ENCODE measurements at regions not wholly inside any gene's neighbourhood (a gene's known extent, or its start where the extent isn't known, plus 50 kb on each side); places are given as distances from the start of the nearest gene placed in this dataset.

DNA sequence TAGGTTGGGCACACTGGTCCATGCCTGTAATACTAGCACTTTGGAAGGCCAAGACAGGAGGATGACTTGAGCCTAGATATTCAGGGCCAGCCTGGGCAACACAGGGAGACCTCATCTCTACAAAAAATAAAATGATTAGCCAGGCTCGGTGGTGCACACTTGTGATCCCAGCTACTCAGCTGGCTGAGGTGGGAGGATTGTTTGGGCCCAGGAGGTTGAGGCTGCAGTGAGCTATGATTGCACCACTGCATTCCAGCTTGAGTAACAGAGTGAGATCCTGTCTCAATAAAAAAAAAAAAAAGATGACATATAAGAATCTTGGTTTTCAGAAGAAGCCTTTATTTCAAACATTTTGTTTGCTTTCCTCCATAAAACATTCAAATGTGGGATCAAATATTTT is 178.0 kb downstream of the LIG4 start:
- in situ Hi-C loops (cut with HindIII; ENCODE audit: low sequenced_read_pairs) = no loop called here

GRCh38 chr13:108036411-108036932 is 178.9 kb downstream of the LIG4 start:
- no peak for TF ChIP-seq CTCF (IDR thresholded peaks at IDR 0.05; ENCODE audit: low read depth, low read length, missing control alignments)
- no peak for DNase-seq (ENCODE audit: low read depth)
- in situ Hi-C loops (cut with HindIII; ENCODE audit: low sequenced_read_pairs) = no loop called here
- H3K4me3 ChIP-seq (ENCODE audit: low read depth, low read length) = no peak overlapping the region

More for the DNA sequence above, 178.0 kb downstream of the LIG4 start:
- TF ChIP-seq CTCF (IDR thresholded peaks at IDR 0.05; ENCODE audit: low read depth, low read length, missing control alignments) = no peak
- DNase-seq (ENCODE audit: low read depth) = no peak
- no peak overlapping the region for H3K4me3 ChIP-seq (ENCODE audit: low read depth, low read length)

DNA sequence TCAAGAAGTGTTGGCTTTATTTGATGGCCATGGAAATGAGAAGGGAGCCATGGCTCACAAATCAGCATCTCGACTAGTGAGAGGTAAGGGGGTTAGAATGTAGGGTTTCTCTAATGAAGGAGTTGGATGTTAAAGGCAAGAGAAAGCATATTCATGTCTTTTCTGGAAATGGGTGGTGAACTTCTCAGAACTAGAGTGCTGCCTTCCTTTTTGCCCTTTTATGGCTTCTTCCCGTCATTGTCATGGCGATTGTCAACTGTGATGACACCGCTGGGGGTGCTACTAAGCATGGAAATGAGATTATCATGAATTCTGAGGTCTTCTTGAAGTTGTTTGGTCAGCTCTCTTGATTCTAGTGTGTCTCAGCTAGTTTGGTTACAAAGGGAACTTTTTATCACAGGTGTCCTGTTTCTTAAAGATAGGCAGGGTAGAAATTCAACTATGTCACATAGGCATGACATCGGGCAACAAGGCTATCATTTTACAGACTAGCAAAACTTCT is 180.4 kb downstream of the LIG4 start:
- TF ChIP-seq CTCF (IDR thresholded peaks at IDR 0.05; ENCODE audit: low read depth, low read length, missing control alignments) = no peak
- no peak for DNase-seq (ENCODE audit: low read depth)
- no peak overlapping the region for H3K4me3 ChIP-seq (ENCODE audit: low read depth, low read length)
- in situ Hi-C loops (cut with HindIII; ENCODE audit: low sequenced_read_pairs) = no loop called here

DNA sequence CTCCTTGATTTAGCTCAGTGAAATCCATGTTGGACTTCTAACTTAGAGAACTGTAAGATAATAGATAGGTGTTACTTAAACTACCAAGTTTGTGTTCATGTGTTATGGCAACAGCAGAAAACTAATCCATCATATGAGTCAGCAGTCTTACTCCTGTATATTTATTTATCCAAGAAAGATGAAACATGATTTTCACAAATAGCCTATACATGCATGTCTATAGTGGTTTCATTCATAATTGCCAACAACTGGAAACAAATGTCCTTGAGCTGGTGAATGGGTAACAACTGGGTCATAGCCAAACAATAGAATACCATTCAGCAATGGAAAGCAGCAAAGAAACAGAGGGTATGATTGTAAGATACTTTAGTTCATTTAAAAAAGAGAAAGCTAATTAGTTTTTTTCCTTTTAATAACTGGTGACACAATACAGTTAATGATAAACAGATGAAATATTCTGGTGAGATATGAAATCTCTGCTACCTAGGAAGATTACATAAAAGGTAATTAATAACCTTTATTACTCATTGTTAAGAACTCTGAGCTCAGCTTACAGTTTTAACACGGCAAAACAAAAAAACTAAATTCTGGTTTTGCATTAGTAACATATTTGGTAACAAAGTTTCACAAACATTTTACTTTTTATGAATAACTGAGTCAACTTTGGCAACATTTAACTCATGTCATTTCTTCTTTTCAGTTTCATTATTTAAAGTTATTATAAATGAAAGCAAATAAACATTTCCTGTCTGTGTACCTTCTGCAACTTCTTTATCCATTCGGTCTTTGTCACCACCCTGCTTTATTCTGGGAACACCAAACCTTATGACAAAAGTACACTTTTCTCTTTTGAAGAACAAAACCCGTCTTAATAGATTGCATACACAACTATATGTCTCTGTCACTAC is 181.3 kb downstream of the LIG4 start:
- no peak for DNase-seq (ENCODE audit: low read depth)
- no peak for TF ChIP-seq CTCF (IDR thresholded peaks at IDR 0.05; ENCODE audit: low read depth, low read length, missing control alignments)
- H3K4me3 ChIP-seq (ENCODE audit: low read depth, low read length) = no peak overlapping the region
- in situ Hi-C loops (cut with HindIII; ENCODE audit: low sequenced_read_pairs) = no loop called here

- no peak for DNase-seq (ENCODE audit: low read depth)
- no peak overlapping the region for H3K4me3 ChIP-seq (ENCODE audit: low read depth, low read length)
- no peak for TF ChIP-seq CTCF (IDR thresholded peaks at IDR 0.05; ENCODE audit: low read depth, low read length, missing control alignments)
- in situ Hi-C loops (cut with HindIII; ENCODE audit: low sequenced_read_pairs) = no loop called here
Measured at GRCh38 chr13:108031865-108032264, 183.5 kb downstream of the LIG4 start.

- no peak for DNase-seq (ENCODE audit: low read depth)
- no peak overlapping the region for H3K4me3 ChIP-seq (ENCODE audit: low read depth, low read length)
- in situ Hi-C loops (cut with HindIII; ENCODE audit: low sequenced_read_pairs) = no loop called here
- TF ChIP-seq CTCF (IDR thresholded peaks at IDR 0.05; ENCODE audit: low read depth, low read length, missing control alignments) = no peak
Measured at GRCh38 chr13:108030769-108031168, 184.6 kb downstream of the LIG4 start.

Measured in astrocyte of the cerebellum (primary cell).